GM19240 (cell line): ENCODE measurements at regions not wholly inside any gene's neighbourhood (a gene's known extent, or its start where the extent isn't known, plus 50 kb on each side); places are given as distances from the start of the nearest gene placed in this dataset.
"Not testable (repeated sequence)": the region's sequence is repeated elsewhere in the genome, so short reads cannot be mapped to it uniquely, and the experiment has no call there.

Experiments used
- DNase-seq: peaks from one replicate; pipeline ENCODE4 v3.0.0; 2011; ENCODE audit warnings: low spot score; ENCODE audit not compliant: insufficient read length

GRCh38 chr12:66733321-66733720 lies 54.4 kb upstream of the GRIP1 start:
- DNase-seq = no peak

GRCh38 chr12:66733839-66734238 lies 55.0 kb upstream of the GRIP1 start:
- no peak for DNase-seq

GRCh38 chr12:66735275-66735674 lies 56.4 kb upstream of the GRIP1 start:
- DNase-seq = no peak

DNA sequence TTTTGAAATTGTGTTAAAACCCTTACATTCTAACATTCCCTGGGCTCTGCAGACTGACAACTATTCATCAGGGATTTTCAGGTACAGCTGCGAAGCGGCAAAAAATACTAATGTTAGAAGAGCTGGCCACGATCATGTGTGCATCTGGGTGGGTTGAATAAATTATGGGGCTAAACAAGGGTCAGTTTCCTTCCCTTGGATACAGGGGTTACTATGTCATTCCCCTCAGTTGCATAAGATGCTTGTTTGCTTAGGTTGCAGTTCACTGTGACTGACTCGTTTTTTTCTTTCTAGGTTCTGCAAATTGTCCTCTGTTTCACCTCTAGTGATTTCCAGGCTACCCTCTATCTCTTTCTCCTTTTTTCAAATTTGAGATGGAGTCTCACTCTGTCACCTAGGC lies 58.1 kb upstream of the GRIP1 start:
- no peak for DNase-seq

DNA sequence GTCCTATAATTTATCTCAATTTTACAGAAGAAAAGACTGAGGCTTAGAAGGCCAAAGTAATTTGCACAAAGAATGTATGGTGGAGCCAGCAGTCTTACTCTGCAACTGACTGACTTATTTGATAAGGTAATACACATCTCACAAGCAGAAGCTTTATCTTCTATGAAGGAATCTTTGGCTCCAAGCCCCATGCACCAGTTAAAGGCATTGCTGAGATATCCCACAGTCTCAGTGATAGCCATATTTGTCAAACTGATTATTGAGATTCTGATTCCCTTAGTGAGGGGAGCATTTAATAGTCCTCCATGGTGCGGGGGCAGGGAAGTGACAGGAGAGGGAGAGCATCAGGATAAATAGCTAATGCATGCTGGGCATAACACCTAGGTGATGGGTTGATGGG lies 60.4 kb upstream of the GRIP1 start:
- DNase-seq = no peak

GRCh38 chr12:66739940-66740651 lies 61.2 kb upstream of the GRIP1 start:
- no peak for DNase-seq

GRCh38 chr12:66740732-66741131 lies 61.9 kb upstream of the GRIP1 start:
- DNase-seq = no peak

DNA sequence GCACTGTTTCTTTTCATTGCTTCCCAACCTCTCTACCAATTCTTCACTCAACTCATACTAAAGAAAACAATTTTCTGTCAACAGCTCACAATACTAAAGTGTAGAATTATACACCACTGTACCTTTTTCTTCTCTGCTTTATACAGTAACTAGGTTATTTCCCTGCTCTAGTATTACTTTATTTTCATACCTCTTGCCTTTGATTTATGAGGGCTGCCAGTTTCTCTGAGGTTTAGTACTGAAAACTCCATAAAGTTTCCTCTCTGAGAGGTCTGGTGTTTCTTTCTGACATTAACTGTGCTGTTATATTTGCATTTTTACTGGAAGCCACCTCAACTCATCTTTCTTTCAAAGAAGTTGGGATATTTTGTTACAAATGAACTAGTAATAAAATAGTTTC lies 63.0 kb upstream of the GRIP1 start:
- DNase-seq = no peak

GRCh38 chr12:66742508-66743367 lies 63.9 kb upstream of the GRIP1 start:
- no peak for DNase-seq

DNA sequence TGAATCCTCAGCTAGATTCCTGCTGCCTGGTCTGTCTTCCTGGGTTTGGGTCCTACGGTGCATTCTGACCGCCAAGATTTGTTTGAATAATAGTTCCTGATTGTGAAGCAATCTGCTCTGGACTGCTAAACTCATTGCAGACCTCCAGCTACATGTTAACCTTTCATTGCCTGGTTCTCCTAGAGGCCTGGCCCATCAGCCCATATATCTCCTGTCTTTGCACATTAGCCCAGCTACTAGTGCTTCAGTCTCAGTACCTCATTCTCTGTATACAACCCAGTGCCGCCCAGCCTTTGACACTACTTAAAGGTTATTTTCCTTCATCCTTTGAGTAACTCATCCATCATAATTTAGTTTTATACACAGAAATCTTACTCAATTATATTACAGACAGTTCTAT lies 65.6 kb upstream of the GRIP1 start:
- no peak for DNase-seq

GRCh38 chr12:66744956-66745383 lies 66.1 kb upstream of the GRIP1 start:
- no peak for DNase-seq

- no peak for DNase-seq
Observed at GRCh38 chr12:66746489-66747201, 67.8 kb upstream of the GRIP1 start.

DNA sequence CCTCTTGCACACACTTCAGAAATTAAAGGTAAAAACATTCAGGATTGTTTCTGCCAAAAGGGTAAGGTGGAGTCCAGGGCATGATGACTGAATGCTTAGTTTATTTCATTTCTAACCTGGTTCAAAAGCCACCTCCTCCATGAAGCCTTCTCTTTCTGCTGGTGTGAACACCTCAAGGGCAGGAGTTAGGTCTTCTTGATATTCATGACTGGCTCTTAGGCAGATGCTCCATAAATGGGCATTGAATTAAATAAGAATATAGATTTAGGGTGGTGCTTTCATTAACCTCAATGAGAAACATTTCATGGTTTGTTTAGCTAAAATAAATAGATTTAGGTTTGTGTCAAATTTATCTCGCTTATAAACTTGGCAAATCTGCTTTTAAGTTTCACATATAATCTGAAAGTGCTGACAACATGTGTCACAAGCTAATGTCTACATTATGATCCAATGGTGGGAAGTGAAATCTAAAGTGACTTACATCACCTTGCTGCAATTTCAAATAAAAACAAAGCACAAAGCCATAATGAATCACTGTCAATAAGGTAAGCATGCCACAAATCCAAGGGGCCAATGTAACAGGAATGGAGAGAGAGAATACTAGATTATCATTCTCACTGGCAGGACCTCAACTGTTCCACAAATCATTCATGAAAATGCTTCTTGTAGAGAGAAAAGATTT lies 72.7 kb upstream of the GRIP1 start:
- no peak for DNase-seq

DNA sequence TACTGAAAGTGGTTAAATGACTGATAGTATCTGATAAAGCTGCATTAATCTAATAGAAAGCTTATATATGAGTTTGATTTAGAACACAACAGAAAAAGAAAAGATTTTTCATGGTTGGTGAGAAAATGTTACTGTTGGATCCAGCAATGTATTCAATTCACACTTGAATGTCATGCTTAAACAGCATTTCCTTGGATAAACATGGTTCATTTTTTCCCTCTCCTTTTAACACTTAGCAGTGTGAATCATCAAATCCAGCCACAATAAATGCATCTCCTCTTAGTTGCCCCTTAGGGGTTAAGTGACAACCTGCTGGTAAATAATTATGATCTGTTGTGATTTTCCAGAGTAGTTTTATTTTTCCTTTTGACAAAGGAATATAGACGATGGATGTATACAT lies 74.9 kb upstream of the GRIP1 start:
- no peak for DNase-seq

DNA sequence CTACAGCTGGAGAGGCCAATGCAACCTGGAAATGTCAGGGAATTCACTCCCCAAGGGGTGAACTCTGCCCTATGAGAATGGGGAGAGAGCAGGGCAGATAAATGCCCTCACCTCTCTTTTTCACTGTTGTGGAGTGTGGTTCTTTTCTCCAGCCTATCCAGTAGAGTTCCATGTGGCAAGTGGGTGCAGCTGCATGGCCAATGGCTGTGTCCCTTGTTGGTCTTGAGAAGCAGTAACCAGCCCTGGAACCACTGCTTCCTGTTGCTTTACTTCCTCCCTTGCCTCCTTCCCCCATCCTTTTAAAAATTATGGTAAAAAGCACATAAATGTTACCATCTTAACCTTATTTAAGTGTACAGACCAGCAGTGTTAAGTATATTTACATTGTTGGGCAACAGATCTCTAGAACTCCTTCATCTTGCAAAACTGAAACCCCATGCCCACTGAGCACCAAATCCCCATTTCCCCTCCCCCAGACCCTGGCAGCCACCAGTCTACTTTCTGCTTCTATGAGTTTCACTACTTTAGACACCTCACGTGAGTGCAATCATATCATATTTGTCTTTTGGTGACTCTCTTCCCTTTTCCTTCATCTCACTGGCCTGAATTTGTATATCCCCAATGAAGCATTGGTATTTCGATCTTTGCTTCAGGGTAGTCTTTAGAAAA lies 77.0 kb upstream of the GRIP1 start:
- no peak for DNase-seq

DNA sequence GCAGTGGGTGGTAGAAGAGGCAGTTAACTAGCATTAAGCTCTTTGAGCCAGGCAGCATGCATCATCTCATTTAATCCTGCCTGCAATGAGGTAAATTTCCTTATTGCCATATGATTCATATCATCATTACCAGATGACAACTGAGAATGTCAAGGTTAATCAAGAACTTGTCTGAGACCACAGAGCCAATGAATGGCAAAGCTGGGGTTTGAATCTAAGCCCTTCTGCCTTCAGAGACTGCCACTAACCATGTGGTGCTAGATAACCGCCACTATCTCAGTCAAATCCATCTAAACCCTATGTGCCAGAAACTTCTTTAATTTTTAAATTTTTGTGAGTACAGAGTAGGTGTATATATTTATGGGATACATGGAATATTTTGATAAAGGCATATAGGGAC lies 77.8 kb upstream of the GRIP1 start:
- DNase-seq = no peak

DNA sequence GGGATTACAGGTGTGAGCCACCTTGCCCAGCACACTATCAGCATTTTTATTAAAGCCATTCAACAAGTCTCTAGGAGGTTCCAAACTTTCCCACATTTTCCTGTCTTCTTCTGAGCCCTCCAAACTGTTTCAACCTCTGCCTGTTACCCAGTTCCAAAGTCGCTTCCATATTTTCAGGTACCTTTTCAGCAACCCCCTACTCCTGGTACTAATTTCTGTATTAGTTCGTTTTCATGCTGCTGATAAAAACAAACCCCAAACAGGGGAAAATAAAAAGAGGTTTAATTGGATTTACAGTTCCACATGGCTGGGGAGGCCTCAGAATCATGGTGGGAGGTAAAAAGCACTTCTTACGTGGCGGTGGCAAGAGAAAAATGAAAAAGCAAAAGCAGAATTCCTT lies 81.2 kb upstream of the GRIP1 start:
- not testable (repeated sequence) for DNase-seq

GRCh38 chr12:66763467-66763866 lies 84.6 kb upstream of the GRIP1 start:
- no peak for DNase-seq

GRCh38 chr12:66765204-66765603 lies 86.3 kb upstream of the GRIP1 start:
- no peak for DNase-seq

GRCh38 chr12:66767536-66767935 lies 88.7 kb upstream of the GRIP1 start:
- no peak for DNase-seq

GRCh38 chr12:66768293-66768692 lies 89.4 kb upstream of the GRIP1 start:
- DNase-seq = no peak
